Left lung (tissue), 4 donors: ENCODE measurements at regions not wholly inside any gene's neighbourhood (a gene's known extent, or its start where the extent isn't known, plus 50 kb on each side); places are given as distances from the start of the nearest gene placed in this dataset.
"Not testable (repeated sequence)": the region's sequence is repeated elsewhere in the genome, so short reads cannot be mapped to it uniquely, and the experiment has no call there.

ENCODE experiments used
- ATAC-seq: fragments of 200-7000 bp; cut with Tn5 transposase; one replicate; pipeline ENCODE4 v1.9.1; 2020; ENCODE audit warnings: moderate library complexity
- DNase-seq, 4 donors: peaks; one replicate each; pipeline ENCODE4 v3.0.0-alpha.2; 2013 to 2020
- H3K27ac ChIP-seq, 2 donors: fragments of 200-600 bp; sonication (generic) in 1 of 2; one replicate each; pipeline versions ENCODE4 v1.5.0 to v1.8.0; 2020 to 2021
- H3K27me3 ChIP-seq, 2 donors: fragments of 200-600 bp; sonication (generic) in 1 of 2; one replicate each; pipeline versions ENCODE4 v1.5.0 to v1.8.0; 2020 to 2021
- H3K36me3 ChIP-seq, 2 donors: fragments of 200-600 bp; sonication (generic) in 1 of 2; one replicate each; pipeline versions ENCODE4 v1.5.0 to v1.8.0; 2020 to 2021
- H3K4me1 ChIP-seq, 2 donors: fragments of 200-600 bp; one replicate each; pipeline ENCODE4 v1.8.0; 2021
- H3K4me3 ChIP-seq, 2 donors: fragments of 200-600 bp; sonication (generic) in 1 of 2; one replicate each; pipeline versions ENCODE4 v1.5.0 to v1.8.0; 2020 to 2021; ENCODE audit warnings: mild to moderate bottlenecking in 1 of 2
- H3K9me3 ChIP-seq, 2 donors: fragments of 200-600 bp; sonication (generic) in 1 of 2; one replicate each; pipeline versions ENCODE4 v1.5.0 to v1.8.0; 2020 to 2021
- CTCF ChIP-seq, 2 donors: fragments of 200-600 bp; sonication (generic) in 1 of 2; IDR thresholded peaks; one replicate each; pipeline versions ENCODE4 v1.5.0 to v1.8.0; 2021; ENCODE audit warnings: antibody characterized with exemption in 2 of 2
- intact Hi-C, 2 donors: fragments of 100-400 bp; cut with DNase I; formaldehyde crosslinking; loops; one replicate each; pipeline versions ENCODE4 v1.11.2 to v1.14.2; 2022
- donor health status: DM: no; HTN: yes; CAD: no.
- donor health status: DM: no; HTN: no; CAD: no.

GRCh38 chr15:79501086-79501485 lies 69.0 kb downstream of the MINAR1 start:
- H3K4me3 ChIP-seq = no peak overlapping the region
- no peaks in the 10 kb centered on the region for H3K9me3 ChIP-seq
- TF ChIP-seq CTCF (IDR thresholded peaks at IDR 0.05) = no peak
- no peaks in the 10 kb centered on the region for H3K36me3 ChIP-seq
- ATAC-seq = no peak
- H3K4me1 ChIP-seq = no peaks in the 10 kb centered on the region
- DNase-seq = no peak
- peaks cover 0 to 14% of the 10 kb centered on the region in 2 donors for H3K27me3 ChIP-seq
- H3K27ac ChIP-seq = no peak overlapping the region
- intact Hi-C loops = no loop called here

DNA sequence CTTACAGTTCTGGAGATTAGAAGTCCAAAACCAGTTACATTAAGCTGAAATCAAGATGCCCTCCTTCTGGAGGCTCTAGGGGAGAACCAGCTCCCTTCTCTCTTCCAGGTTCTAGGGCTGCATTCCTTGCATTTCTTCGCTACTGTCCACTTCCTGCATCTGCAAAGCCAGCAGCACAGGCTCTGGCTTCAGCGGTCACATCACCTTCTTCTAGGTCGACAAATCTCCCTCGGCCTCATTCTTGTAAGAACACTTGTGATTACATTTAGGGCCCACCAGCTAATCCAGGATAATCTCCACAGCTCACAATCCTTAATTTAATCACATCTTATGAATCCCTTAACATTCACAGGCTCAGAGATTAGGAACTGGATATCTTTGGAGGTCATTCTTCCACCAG lies 73.8 kb downstream of the MINAR1 start:
- no peaks in the 10 kb centered on the region for H3K9me3 ChIP-seq
- H3K27me3 ChIP-seq = peaks cover 0 to 18% of the 10 kb centered on the region in 2 donors
- intact Hi-C loops = no loop called here
- no peak for TF ChIP-seq CTCF (IDR thresholded peaks at IDR 0.05)
- H3K27ac ChIP-seq = no peak overlapping the region
- no peaks in the 10 kb centered on the region for H3K4me1 ChIP-seq
- no peaks in the 10 kb centered on the region for H3K36me3 ChIP-seq
- no peak for DNase-seq
- H3K4me3 ChIP-seq = no peak overlapping the region
- ATAC-seq = no peak

DNA sequence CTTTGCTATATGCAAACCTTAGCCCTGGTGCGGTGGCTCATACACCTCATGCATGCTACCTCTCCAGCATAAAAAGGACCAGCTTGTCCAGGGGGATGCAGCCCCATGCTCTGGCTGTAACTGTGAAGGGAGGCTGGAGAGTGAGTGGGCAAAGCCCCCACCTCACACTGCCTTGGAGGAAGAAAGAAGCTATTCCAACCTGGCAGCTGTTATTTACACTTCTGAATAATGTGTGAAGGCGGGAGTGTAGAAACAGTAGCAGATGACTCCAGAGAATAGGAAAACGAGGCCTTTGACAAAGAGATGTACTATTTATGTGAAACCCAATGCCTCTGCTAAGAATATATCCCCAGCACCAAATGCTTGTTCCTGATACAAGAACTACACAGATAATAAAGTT lies 80.7 kb downstream of the MINAR1 start:
- H3K9me3 ChIP-seq, intact Hi-C loops, DNase-seq, H3K36me3 ChIP-seq, H3K4me1 ChIP-seq, ATAC-seq, H3K27ac ChIP-seq, H3K4me3 ChIP-seq: not testable (repeated sequence)
- H3K27me3 ChIP-seq = peaks cover 0 to 14% of the 10 kb centered on the region in 2 donors

GRCh38 chr15:79513417-79513816 lies 81.3 kb downstream of the MINAR1 start:
- Histone ChIP-seq H3K4me3 (no peak overlapping the region), H3K4me1 (no peaks in the 10 kb centered on the region), H3K27me3 (peaks cover 0 to 14% of the 10 kb centered on the region in 2 donors), H3K9me3 (no peaks in the 10 kb centered on the region), H3K27ac (no peak overlapping the region), H3K36me3 (no peaks in the 10 kb centered on the region)
- ATAC-seq = no peak
- DNase-seq = no peak
- no peak for TF ChIP-seq CTCF (IDR thresholded peaks at IDR 0.05)
- intact Hi-C loops = no loop called here

- H3K4me3 ChIP-seq = no peak overlapping the region
- H3K9me3 ChIP-seq = no peaks in the 10 kb centered on the region
- intact Hi-C loops = no loop called here
- ATAC-seq (no peak), DNase-seq (no peak)
- no peaks in the 10 kb centered on the region for H3K36me3 ChIP-seq
- H3K4me1 ChIP-seq = no peaks in the 10 kb centered on the region
- no peak overlapping the region for H3K27ac ChIP-seq
- peaks cover 0 to 12% of the 10 kb centered on the region in 2 donors for H3K27me3 ChIP-seq
- TF ChIP-seq CTCF (IDR thresholded peaks at IDR 0.05) = no peak
Measured at GRCh38 chr15:79513940-79514339, 81.8 kb downstream of the MINAR1 start.

DNA sequence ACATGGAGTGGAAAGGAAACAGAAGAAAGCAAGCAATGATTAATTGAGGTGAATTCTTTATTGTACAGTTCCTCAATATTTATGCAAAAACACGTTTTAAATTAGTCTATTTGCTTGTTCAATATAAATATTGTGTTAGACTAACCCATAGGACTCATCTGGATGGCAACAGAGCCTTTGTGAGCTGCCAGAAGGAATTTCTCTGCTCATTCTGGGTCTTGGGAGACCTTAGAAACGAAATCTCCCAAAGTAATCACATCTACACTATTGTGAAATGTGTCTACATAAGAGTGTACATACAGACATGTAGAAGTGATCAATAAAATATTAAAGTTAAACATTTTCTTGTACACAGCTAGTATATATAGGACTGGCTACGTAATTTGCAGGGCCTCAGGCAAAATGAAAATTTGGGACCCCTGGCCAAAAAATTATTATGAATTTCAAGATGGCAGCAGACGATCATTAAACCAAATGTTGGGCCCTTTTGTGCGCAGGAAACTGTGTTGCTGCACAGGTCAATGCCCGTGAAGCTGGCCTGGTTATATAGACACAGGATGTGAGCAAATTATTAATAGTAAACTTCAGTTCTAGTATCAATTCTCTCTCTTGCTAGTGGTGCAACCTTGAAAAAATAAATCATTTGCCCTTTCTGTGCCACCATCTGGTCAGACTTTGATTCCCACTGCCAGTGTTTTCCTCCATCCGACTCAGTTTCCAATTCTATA lies 83.3 kb downstream of the MINAR1 start:
- intact Hi-C loops = no loop called here
- TF ChIP-seq CTCF (IDR thresholded peaks at IDR 0.05) = no peak
- DNase-seq (no peak), ATAC-seq (no peak)
- H3K4me1 ChIP-seq = no peaks in the 10 kb centered on the region
- H3K4me3 ChIP-seq = no peak overlapping the region
- H3K27me3 ChIP-seq = peaks cover 0 to 2% of the 10 kb centered on the region in 2 donors
- H3K27ac ChIP-seq = no peak overlapping the region
- H3K9me3 ChIP-seq = no peaks in the 10 kb centered on the region
- H3K36me3 ChIP-seq = no peaks in the 10 kb centered on the region
